NT2/D1 (cell line): ENCODE measurements at regions not wholly inside any gene's neighbourhood (a gene's known extent, or its start where the extent isn't known, plus 50 kb on each side); places are given as distances from the start of the nearest gene placed in this dataset.

ENCODE experiments used
- YY1 ChIP-seq: IDR thresholded peaks from 2 replicates; pipeline ENCODE4 v1.6.1; 2011; ENCODE audit not compliant: insufficient read length, insufficient read depth
- ZNF274 ChIP-seq: IDR thresholded peaks from 2 replicates; pipeline ENCODE4 v1.6.1; 2011; ENCODE audit warnings: mild to moderate bottlenecking, low read depth, low read length

- no peak for TF ChIP-seq ZNF274
- no peak for TF ChIP-seq YY1
These were observed 221.6 kb downstream of the CYP26B1 start for GRCh38 chr2:71926089-71926447.
